Brain microvascular endothelial cell (primary cell): ENCODE measurements at regions not wholly inside any gene's neighbourhood (a gene's known extent, or its start where the extent isn't known, plus 50 kb on each side); places are given as distances from the start of the nearest gene placed in this dataset.
A peak's percentile ranks its signal among the peaks of the same experiment; 100 is the strongest.

Source experiments
- DNase-seq: peaks from one replicate; pipeline ENCODE4 v3.0.0-alpha.2; 2020
- H3K27ac ChIP-seq: fragments of 250-450 bp; sonication (Bioruptor Pico); 2 replicates; pipeline ENCODE4 v1.5.1; 2020; ENCODE audit warnings: mild to moderate bottlenecking, moderate library complexity
- H3K27me3 ChIP-seq: fragments of 250-450 bp; sonication (Bioruptor Pico); replicated peaks from 2 replicates; pipeline ENCODE4 v1.5.1; 2020; ENCODE audit warnings: mild to moderate bottlenecking
- H3K36me3 ChIP-seq: fragments of 250-450 bp; sonication (Bioruptor Pico); replicated peaks from 2 replicates; pipeline ENCODE4 v1.5.1; 2020; ENCODE audit warnings: mild to moderate bottlenecking
- H3K4me3 ChIP-seq: 2 replicates; pipeline ENCODE4 v1.5.1; 2011; ENCODE audit warnings: low read depth, mild to moderate bottlenecking, control low read depth, low read length, moderate library complexity
- in situ Hi-C: cut with HindIII; loops from 2 replicates; pipeline ENCODE4 v1.10.0; 2017; ENCODE audit warnings: low sequenced_read_pairs, low pct_ligation_motif_present
- TF ChIP-seq, protein P1 (sequence below): IDR thresholded peaks from 2 replicates; pipeline ENCODE4 v1.5.1; 2011; ENCODE audit warnings: low read depth, mild to moderate bottlenecking, moderate library complexity, low read length, control low read depth, inconsistent platforms; ENCODE audit errors: missing control alignments

GRCh38 chr9:109558718-109559151, 60.6 kb upstream of the PTPN3 start:
- Histone ChIP-seq H3K27ac (no peak overlapping the region), H3K4me3 (no peak overlapping the region), H3K36me3 (no peaks in the 10 kb centered on the region), H3K27me3 (no peaks in the 10 kb centered on the region)
- no peak for DNase-seq
- TF ChIP-seq, protein P1, sequence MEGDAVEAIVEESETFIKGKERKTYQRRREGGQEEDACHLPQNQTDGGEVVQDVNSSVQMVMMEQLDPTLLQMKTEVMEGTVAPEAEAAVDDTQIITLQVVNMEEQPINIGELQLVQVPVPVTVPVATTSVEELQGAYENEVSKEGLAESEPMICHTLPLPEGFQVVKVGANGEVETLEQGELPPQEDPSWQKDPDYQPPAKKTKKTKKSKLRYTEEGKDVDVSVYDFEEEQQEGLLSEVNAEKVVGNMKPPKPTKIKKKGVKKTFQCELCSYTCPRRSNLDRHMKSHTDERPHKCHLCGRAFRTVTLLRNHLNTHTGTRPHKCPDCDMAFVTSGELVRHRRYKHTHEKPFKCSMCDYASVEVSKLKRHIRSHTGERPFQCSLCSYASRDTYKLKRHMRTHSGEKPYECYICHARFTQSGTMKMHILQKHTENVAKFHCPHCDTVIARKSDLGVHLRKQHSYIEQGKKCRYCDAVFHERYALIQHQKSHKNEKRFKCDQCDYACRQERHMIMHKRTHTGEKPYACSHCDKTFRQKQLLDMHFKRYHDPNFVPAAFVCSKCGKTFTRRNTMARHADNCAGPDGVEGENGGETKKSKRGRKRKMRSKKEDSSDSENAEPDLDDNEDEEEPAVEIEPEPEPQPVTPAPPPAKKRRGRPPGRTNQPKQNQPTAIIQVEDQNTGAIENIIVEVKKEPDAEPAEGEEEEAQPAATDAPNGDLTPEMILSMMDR, result no peak
- in situ Hi-C loops, result no loop called here

- H3K27ac ChIP-seq, result no peak overlapping the region
- TF ChIP-seq, protein P1, result peak; percentile 35
- no peak for DNase-seq
- no peak overlapping the region for H3K4me3 ChIP-seq
- in situ Hi-C loops, result no loop called here
- H3K27me3 ChIP-seq, result no peaks in the 10 kb centered on the region
- no peaks in the 10 kb centered on the region for H3K36me3 ChIP-seq
Measured at GRCh38 chr9:109560470-109561132, 62.5 kb upstream of the PTPN3 start.

GRCh38 chr9:109561137-109561536, 63.0 kb upstream of the PTPN3 start:
- H3K36me3 ChIP-seq, result no peaks in the 10 kb centered on the region
- no peaks in the 10 kb centered on the region for H3K27me3 ChIP-seq
- in situ Hi-C loops, result no loop called here
- H3K4me3 ChIP-seq, result no peak overlapping the region
- TF ChIP-seq, protein P1, result no peak
- no peak for DNase-seq
- no peak overlapping the region for H3K27ac ChIP-seq

- in situ Hi-C loops, result no loop called here
- no peaks in the 10 kb centered on the region for H3K36me3 ChIP-seq
- TF ChIP-seq, protein P1, result no peak
Measured at GRCh38 chr9:109568089-109568488, 70.0 kb upstream of the PTPN3 start.

DNA sequence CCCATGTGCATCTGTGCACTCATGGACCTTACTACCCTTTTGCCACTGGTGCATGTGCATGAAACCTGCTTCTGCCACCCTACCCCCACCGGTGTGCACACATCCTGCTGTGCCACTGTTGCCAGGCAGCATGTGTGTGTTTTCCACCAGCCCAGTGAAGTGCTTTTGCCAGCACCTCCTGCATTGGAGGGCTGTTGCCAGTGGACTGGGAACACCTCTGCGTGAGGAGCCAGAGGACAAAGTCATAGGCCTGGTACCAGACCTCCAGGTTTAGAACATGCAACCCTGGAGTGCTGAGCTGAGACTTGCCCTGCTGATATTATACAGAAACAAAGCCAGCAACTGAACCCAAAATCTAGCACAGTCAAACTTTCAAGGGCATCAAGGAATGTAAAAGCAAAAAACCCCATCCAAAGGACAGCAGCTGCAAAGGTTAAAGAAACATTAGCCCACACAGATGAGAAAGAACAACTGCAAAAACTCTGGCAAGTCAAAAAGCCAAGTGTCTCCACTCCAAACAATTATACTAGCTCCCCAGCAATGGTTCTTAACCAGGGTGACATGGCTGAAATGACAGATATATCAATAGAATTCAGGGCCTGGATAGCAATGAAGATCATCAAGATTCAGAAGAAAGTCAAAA, 70.6 kb upstream of the PTPN3 start:
- TF ChIP-seq, protein P1, result no peak
- in situ Hi-C loops, result no loop called here
- H3K27ac ChIP-seq, result no peak overlapping the region
- peaks cover 2% of the 10 kb centered on the region for H3K27me3 ChIP-seq
- no peaks in the 10 kb centered on the region for H3K36me3 ChIP-seq
- H3K4me3 ChIP-seq, result no peak overlapping the region
- no peak for DNase-seq

More at GRCh38 chr9:109568089-109568488, 70.0 kb upstream of the PTPN3 start:
- peaks cover 2% of the 10 kb centered on the region for H3K27me3 ChIP-seq
- H3K4me3 ChIP-seq, result no peak overlapping the region
- DNase-seq, result no peak
- no peak overlapping the region for H3K27ac ChIP-seq
